ENCODE measurements at regions not wholly inside any gene's neighbourhood (a gene's known extent, or its start where the extent isn't known, plus 50 kb on each side); places are given as distances from the start of the nearest gene placed in this dataset.
"Not testable (repeated sequence)": the region's sequence is repeated elsewhere in the genome, so short reads cannot be mapped to it uniquely, and the experiment has no call there.

DNA sequence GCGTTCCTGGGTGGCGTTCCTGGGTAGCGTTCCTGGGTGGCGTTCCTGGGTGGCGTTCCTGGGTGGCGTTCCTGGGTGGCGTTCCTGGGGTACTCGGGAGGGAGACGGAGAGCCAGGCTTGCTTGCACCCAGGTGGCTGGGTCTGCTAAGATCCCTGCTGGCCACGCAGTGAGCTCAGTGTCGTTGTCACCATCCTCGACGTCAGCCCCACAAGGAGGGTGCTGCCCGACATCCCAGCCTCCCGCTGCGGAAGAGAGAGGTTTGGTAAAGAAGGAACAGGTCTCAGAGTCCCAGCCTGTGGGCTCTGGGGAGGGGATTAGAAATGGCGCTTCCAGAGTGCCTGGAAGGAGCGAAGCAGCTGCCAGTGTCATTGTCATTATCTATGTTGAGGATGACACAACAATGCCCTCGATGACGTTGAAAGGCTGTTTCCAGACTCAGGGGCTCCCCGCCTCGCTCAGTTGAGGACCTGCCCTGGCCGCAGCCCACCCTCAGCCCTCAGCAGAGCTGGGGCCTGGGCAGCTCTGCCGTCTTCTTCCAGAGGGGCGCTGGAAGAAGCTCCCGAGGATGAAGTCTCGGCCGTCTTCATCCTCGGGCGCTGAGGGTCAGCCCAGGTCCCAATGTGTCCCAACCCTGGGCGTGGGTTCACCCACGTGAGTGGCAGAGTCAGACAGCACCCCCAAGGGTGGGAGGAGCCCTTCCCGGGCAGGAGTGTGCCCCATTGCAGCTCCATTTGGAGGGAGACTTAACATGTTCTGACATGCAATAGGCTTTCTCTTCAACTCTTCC is 328.8 kb downstream of the ADGRD1 start:
- no peak for TF ChIP-seq EZH2 (IDR thresholded peaks at IDR 0.05; ENCODE audit: borderline replicate concordance, low read depth, low read length, poor library complexity, severe bottlenecking)
- TF ChIP-seq, protein P1, sequence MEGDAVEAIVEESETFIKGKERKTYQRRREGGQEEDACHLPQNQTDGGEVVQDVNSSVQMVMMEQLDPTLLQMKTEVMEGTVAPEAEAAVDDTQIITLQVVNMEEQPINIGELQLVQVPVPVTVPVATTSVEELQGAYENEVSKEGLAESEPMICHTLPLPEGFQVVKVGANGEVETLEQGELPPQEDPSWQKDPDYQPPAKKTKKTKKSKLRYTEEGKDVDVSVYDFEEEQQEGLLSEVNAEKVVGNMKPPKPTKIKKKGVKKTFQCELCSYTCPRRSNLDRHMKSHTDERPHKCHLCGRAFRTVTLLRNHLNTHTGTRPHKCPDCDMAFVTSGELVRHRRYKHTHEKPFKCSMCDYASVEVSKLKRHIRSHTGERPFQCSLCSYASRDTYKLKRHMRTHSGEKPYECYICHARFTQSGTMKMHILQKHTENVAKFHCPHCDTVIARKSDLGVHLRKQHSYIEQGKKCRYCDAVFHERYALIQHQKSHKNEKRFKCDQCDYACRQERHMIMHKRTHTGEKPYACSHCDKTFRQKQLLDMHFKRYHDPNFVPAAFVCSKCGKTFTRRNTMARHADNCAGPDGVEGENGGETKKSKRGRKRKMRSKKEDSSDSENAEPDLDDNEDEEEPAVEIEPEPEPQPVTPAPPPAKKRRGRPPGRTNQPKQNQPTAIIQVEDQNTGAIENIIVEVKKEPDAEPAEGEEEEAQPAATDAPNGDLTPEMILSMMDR (conservative IDR thresholded peaks at IDR 0.05; ENCODE audit: low read depth, low read length) = no peak
- POLR2A ChIA-PET (ENCODE audit: low non-redundant PET) = interaction anchor here (0.6 kb wide), 1 partner anchor 366 kb away, joined by 3 read pairs; no protein-coding TSS in a partner anchor
- H3K4me1 ChIP-seq (ENCODE audit: insufficient read depth, low read length, poor library complexity, severe bottlenecking) = no peaks in the 10 kb centered on the region
- no peaks in the 10 kb centered on the region for H3K36me3 ChIP-seq (ENCODE audit: insufficient read depth, low read length, poor library complexity, severe bottlenecking)
- BruUV-seq (replicated peaks) = no TSS peak
- intact Hi-C loops (cut with micrococcal nuclease; ENCODE audit: unreplicated experiment) = no loop called here
- no peaks in the 10 kb centered on the region for H3K9me3 ChIP-seq (ENCODE audit: low read depth, low read length, poor library complexity, severe bottlenecking)
- no peak overlapping the region for H3K27ac ChIP-seq (ENCODE audit: low read depth, low read length, poor library complexity, severe bottlenecking)
- H3K27me3 ChIP-seq (replicated peaks; ENCODE audit: insufficient read depth, low read depth, low read length, poor library complexity) = peaks cover 26% of the 10 kb centered on the region
- CTCF ChIA-PET = no interaction called here
- no peak for DNase-seq (ENCODE audit: low spot score)
- H3K4me3 ChIP-seq (ENCODE audit: low read depth, low read length, poor library complexity, severe bottlenecking) = no peak overlapping the region

DNA sequence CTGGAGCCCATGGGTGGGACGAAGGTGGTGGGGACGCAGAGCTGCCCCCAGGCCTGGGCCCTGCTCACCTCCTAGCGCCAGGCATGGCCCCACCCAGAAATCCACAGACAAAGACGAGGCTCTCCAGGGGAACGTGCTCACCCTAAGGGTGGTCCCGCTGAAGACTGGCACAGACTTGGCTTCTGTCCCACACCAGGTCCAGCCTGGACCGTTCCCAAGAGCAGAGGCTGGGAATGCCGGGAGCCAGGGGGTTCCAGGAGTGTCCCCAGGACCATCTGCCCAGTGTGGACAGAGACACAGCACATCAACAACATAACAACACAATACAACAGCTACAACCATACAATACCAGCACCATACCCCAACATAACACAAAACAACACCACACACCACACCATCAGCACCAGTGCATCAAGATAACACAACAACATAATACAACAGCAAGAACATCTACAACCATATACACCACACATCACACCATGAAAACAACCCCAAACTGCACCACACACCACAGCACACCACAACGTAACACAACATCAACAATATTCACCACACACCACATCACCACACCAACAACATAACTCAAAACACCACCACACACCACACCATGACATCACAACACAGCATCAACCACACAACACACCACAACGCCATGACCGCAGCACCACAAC is 329.6 kb downstream of the ADGRD1 start:
- Histone ChIP-seq H3K27ac (ENCODE audit: low read depth, low read length, poor library complexity, severe bottlenecking) (no peak overlapping the region), H3K9me3 (ENCODE audit: low read depth, low read length, poor library complexity, severe bottlenecking) (no peaks in the 10 kb centered on the region), H3K27me3 (replicated peaks; ENCODE audit: insufficient read depth, low read depth, low read length, poor library complexity) (peaks cover 26% of the 10 kb centered on the region), H3K4me1 (ENCODE audit: insufficient read depth, low read length, poor library complexity, severe bottlenecking) (no peaks in the 10 kb centered on the region), H3K4me3 (ENCODE audit: low read depth, low read length, poor library complexity, severe bottlenecking) (no peak overlapping the region), H3K36me3 (ENCODE audit: insufficient read depth, low read length, poor library complexity, severe bottlenecking) (no peaks in the 10 kb centered on the region)
- BruUV-seq (replicated peaks) = no TSS peak
- ChIA-PET CTCF (no interaction called here), POLR2A (ENCODE audit: low non-redundant PET) (no interaction called here)
- DNase-seq (ENCODE audit: low spot score) = no peak
- TF ChIP-seq, protein P1 (conservative IDR thresholded peaks at IDR 0.05; ENCODE audit: low read depth, low read length) = no peak
- no peak for TF ChIP-seq EZH2 (IDR thresholded peaks at IDR 0.05; ENCODE audit: borderline replicate concordance, low read depth, low read length, poor library complexity, severe bottlenecking)
- intact Hi-C loops (cut with micrococcal nuclease; ENCODE audit: unreplicated experiment) = no loop called here

DNA sequence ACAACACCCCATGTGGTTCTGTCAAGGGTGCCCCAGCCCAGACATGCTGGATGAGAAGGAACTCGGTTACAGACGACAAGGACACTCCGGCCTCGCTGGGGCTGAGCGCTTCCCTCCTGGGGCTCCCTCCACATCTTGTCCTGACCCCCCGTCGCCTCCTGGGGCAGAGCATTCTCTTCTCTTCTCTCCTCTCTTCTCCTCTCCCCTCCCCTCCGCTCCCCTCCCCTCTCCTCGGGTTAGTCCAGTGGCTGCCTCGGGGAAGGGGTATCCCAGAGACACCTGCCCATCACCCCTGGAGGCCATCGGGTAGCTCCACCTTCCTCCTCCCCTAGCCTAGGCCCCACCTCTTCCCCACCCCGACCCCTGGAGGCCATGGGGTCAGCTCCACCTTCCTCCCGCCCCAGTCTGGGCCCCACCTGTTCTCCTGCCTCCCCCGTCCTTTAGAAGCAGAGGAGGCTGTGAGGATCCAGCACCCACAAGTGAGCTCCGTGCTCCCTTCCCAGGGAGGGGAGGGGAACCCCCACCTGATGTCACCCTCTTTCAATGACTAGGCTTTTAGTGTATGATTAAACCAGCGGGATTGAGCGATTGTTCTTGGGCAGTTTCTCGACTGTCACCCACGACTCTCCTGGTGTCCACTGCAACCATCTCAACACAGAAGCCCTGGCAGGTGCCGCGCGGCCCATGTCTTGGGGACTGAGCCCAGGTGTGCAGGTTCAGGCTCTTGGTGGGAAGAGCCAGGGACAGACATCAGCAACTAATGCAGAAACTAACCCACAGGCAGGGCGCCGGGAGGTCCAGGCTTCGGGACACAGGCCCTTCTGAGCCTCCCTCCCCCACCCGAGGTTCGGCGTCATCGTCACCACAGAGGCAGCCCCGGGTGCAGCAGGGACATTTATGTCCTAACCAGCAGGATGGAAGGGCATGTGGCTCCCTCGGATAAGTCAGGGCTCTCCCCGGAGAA is 330.4 kb downstream of the ADGRD1 start:
- H3K27me3 ChIP-seq (replicated peaks; ENCODE audit: insufficient read depth, low read depth, low read length, poor library complexity) = peaks cover 19% of the 10 kb centered on the region
- H3K4me3 ChIP-seq (ENCODE audit: low read depth, low read length, poor library complexity, severe bottlenecking); H3K36me3 ChIP-seq (ENCODE audit: insufficient read depth, low read length, poor library complexity, severe bottlenecking); BruUV-seq (replicated peaks); CTCF ChIA-PET; POLR2A ChIA-PET (ENCODE audit: low non-redundant PET); H3K27ac ChIP-seq (ENCODE audit: low read depth, low read length, poor library complexity, severe bottlenecking); DNase-seq (ENCODE audit: low spot score); intact Hi-C loops (cut with micrococcal nuclease; ENCODE audit: unreplicated experiment); H3K9me3 ChIP-seq (ENCODE audit: low read depth, low read length, poor library complexity, severe bottlenecking); H3K4me1 ChIP-seq (ENCODE audit: insufficient read depth, low read length, poor library complexity, severe bottlenecking): not testable (repeated sequence)

DNA sequence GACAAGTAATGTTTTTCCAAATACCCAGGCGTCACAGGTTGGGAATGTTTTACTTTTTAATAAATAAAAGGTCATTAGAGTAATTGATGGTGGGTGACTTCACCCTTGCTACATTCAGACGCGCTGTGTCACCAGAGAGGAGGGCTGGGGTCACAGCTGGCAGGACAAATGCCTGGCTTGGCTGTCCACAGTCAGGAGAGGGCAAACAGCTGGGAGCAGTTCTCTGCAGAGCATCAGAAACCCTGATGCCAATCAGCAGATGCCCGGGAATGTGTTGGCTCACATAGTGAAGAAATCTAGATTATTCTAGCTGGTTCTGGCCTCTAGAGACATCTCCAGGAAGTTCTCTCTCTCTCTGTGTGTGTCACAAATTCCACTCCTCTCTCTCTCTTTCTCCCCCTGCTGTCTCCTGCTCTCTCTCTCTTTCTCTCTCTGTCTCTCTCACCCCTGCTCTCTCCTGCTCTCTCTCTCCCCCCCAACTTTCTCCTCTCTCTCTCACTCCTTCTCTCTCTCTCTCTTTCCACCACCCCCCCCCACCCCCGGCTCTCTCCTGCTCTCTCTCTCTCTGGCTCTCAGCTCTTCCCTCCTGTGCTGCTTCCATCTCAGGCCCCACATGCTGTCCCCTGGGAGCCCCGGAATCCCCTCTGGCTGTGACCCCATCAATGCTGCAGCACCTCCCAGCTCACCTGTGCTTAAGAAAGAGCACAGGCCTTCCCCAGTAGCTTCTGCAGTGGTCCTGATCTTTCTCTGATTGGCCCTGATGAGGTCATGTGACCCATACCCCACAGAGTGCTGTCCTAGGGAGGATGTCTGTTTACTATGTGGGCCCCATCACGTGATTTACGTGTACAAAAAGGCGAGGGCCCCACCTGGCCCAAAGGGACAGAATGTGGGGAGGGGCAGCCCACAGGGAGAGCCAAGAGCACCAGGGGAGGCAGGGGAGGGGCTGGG is 331.5 kb downstream of the ADGRD1 start:
- H3K27ac ChIP-seq (ENCODE audit: low read depth, low read length, poor library complexity, severe bottlenecking); H3K36me3 ChIP-seq (ENCODE audit: insufficient read depth, low read length, poor library complexity, severe bottlenecking); POLR2A ChIA-PET (ENCODE audit: low non-redundant PET); CTCF ChIA-PET; H3K4me1 ChIP-seq (ENCODE audit: insufficient read depth, low read length, poor library complexity, severe bottlenecking); BruUV-seq (replicated peaks); H3K27me3 ChIP-seq (replicated peaks; ENCODE audit: insufficient read depth, low read depth, low read length, poor library complexity); H3K9me3 ChIP-seq (ENCODE audit: low read depth, low read length, poor library complexity, severe bottlenecking); DNase-seq (ENCODE audit: low spot score); intact Hi-C loops (cut with micrococcal nuclease; ENCODE audit: unreplicated experiment); H3K4me3 ChIP-seq (ENCODE audit: low read depth, low read length, poor library complexity, severe bottlenecking): not testable (repeated sequence)

DNA sequence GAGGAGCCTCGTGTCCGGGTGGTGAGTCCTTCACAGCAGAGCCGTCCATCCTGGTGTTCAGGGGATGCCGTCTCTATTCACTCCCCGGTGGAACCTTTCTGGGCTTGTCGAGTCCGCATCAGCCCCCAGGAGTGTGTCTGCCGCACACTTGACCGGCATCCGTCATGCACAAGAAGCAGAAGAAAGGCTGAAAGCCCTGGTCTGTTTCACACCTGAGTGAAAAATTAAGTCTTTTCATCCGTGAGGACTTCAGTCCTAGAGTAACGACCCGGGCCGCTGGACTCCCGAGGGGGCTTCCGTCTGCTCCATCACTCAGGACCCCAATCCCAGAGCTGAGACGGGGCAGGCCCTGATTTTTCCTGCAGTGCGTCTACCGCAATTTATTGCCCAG is 332.2 kb downstream of the ADGRD1 start:
- CTCF ChIA-PET; DNase-seq (ENCODE audit: low spot score); H3K27ac ChIP-seq (ENCODE audit: low read depth, low read length, poor library complexity, severe bottlenecking); H3K4me3 ChIP-seq (ENCODE audit: low read depth, low read length, poor library complexity, severe bottlenecking); H3K27me3 ChIP-seq (replicated peaks; ENCODE audit: insufficient read depth, low read depth, low read length, poor library complexity); POLR2A ChIA-PET (ENCODE audit: low non-redundant PET); H3K4me1 ChIP-seq (ENCODE audit: insufficient read depth, low read length, poor library complexity, severe bottlenecking); H3K36me3 ChIP-seq (ENCODE audit: insufficient read depth, low read length, poor library complexity, severe bottlenecking); H3K9me3 ChIP-seq (ENCODE audit: low read depth, low read length, poor library complexity, severe bottlenecking); intact Hi-C loops (cut with micrococcal nuclease; ENCODE audit: unreplicated experiment); BruUV-seq (replicated peaks): not testable (repeated sequence)
